PC-9 (cell line): ENCODE measurements at regions not wholly inside any gene's neighbourhood (a gene's known extent, or its start where the extent isn't known, plus 50 kb on each side); places are given as distances from the start of the nearest gene placed in this dataset.

Experiments
- BruUV-seq: library from RNA; stranded (reverse); fragments of 400-500 nt; replicated peaks from 2 replicates; lab custom pipeline; 2021; lab: Mats Ljungman, UMichigan
- CTCF ChIA-PET: fragments of 300-600 bp; sonication (Branson Sonifier 250); formaldehyde crosslinking; loops from one replicate; lab custom pipeline; 2022; ENCODE audit warnings: antibody characterized with exemption; lab: Charles Lee
- POLR2A ChIA-PET: fragments of 300-600 bp; sonication (Branson Sonifier 250); formaldehyde crosslinking; loops from one replicate; lab custom pipeline; 2022; ENCODE audit warnings: antibody characterized with exemption; ENCODE audit not compliant: unreplicated experiment; lab: Charles Lee
- DNase-seq, 2 experiments: peaks; one replicate each; pipeline versions ENCODE4 v3.0.0 to v3.0.0-alpha.2; 2015 to 2022; ENCODE audit warnings: mixed read lengths in 1 of 2
- H2AFZ ChIP-seq: fragments of 200-600 bp; sonication (generic); 2 replicates; pipeline ENCODE4 v1.8.1; 2017; ENCODE audit warnings: antibody characterized with exemption
- H3F3A ChIP-seq: fragments of 200-600 bp; sonication (generic); 2 replicates; pipeline ENCODE4 v1.8.1; 2017; ENCODE audit warnings: antibody characterized with exemption, mild to moderate bottlenecking, low read depth; ENCODE audit not compliant: insufficient read depth
- H3K27ac ChIP-seq: fragments of 200-600 bp; sonication (generic); 2 replicates; pipeline ENCODE4 v1.6.1; 2016; ENCODE audit warnings: mixed run types
- H3K27me3 ChIP-seq: fragments of 200-600 bp; sonication (generic); 2 replicates; pipeline ENCODE4 v1.6.1; 2016; ENCODE audit warnings: low read depth, mixed run types; ENCODE audit not compliant: insufficient read depth
- H3K36me3 ChIP-seq: fragments of 200-600 bp; sonication (generic); 2 replicates; pipeline ENCODE4 v1.6.1; 2016; ENCODE audit warnings: low read depth, mixed run types
- H3K4me1 ChIP-seq: fragments of 200-600 bp; sonication (generic); replicated peaks from 2 replicates; pipeline ENCODE4 v1.6.1; 2016; ENCODE audit warnings: mixed run types; ENCODE audit not compliant: insufficient read depth
- H3K4me2 ChIP-seq: fragments of 200-600 bp; sonication (generic); 2 replicates; pipeline ENCODE4 v1.6.1; 2017; ENCODE audit warnings: mixed run types
- H3K4me3 ChIP-seq: fragments of 200-600 bp; sonication (generic); 2 replicates; pipeline ENCODE4 v1.6.1; 2016; ENCODE audit warnings: mixed run types
- H3K79me2 ChIP-seq: fragments of 200-600 bp; sonication (generic); 2 replicates; pipeline ENCODE4 v1.6.1; 2017; ENCODE audit warnings: low read depth, mixed run types
- H3K9me2 ChIP-seq: fragments of 200-600 bp; sonication (generic); 2 replicates; pipeline ENCODE4 v1.8.1; 2017; ENCODE audit warnings: mild to moderate bottlenecking; ENCODE audit not compliant: insufficient read depth
- H3K9me3 ChIP-seq: fragments of 200-600 bp; sonication (generic); 2 replicates; pipeline ENCODE4 v1.8.1; 2016; ENCODE audit warnings: low read depth; ENCODE audit not compliant: insufficient read depth
- H4K20me1 ChIP-seq: fragments of 200-600 bp; sonication (generic); 2 replicates; pipeline ENCODE4 v1.8.1; 2017; ENCODE audit not compliant: insufficient read depth
- CTCF ChIP-seq: fragments of 200-600 bp; sonication (generic); conservative IDR thresholded peaks from 2 replicates; pipeline ENCODE4 v1.6.1; 2017; ENCODE audit warnings: mixed run types, antibody characterized with exemption, mild to moderate bottlenecking, moderate library complexity
- EZH2 ChIP-seq: fragments of 200-600 bp; sonication (generic); IDR thresholded peaks from 2 replicates; pipeline ENCODE4 v1.8.0; 2017; ENCODE audit warnings: antibody characterized with exemption, low read depth
- intact Hi-C: fragments of 100-400 bp; cut with micrococcal nuclease; formaldehyde crosslinking; loops from one replicate; pipeline ENCODE4 v1.10.0; 2022; ENCODE audit not compliant: unreplicated experiment

- Histone ChIP-seq H3K79me2 (no peaks in the 10 kb centered on the region), H3K4me1 (no peaks in the 10 kb centered on the region), H3K27me3 (peaks cover 17% of the 10 kb centered on the region), H2AFZ (no peak overlapping the region), H3K4me2 (no peak overlapping the region), H3K27ac (no peak overlapping the region), H3K9me2 (no peaks in the 10 kb centered on the region), H4K20me1 (no peaks in the 10 kb centered on the region), H3K4me3 (no peak overlapping the region), H3F3A (no peaks in the 10 kb centered on the region), H3K9me3 (no peaks in the 10 kb centered on the region), H3K36me3 (no peaks in the 10 kb centered on the region)
- TF ChIP-seq CTCF: no peak
- no peak for TF ChIP-seq EZH2
- BruUV-seq: no TSS peak
- POLR2A ChIA-PET: no interaction called here
- intact Hi-C loops: no loop called here
- CTCF ChIA-PET: no interaction called here
- DNase-seq: no peak
Observed at GRCh38 chr9:78778318-78778717, 481.4 kb downstream of the PSAT1 start.

GRCh38 chr9:78778861-78779374, 482.0 kb downstream of the PSAT1 start:
- Histone ChIP-seq H3K4me3 (no peak overlapping the region), H4K20me1 (no peaks in the 10 kb centered on the region), H3K27ac (no peak overlapping the region), H3K9me2 (no peaks in the 10 kb centered on the region), H3F3A (no peaks in the 10 kb centered on the region), H3K79me2 (no peaks in the 10 kb centered on the region), H3K4me2 (no peak overlapping the region), H3K9me3 (no peaks in the 10 kb centered on the region), H2AFZ (no peak overlapping the region), H3K36me3 (no peaks in the 10 kb centered on the region), H3K27me3 (peaks cover 17% of the 10 kb centered on the region), H3K4me1 (no peaks in the 10 kb centered on the region)
- DNase-seq: no peak
- intact Hi-C loops: no loop called here
- ChIA-PET CTCF (no interaction called here), POLR2A (no interaction called here)
- BruUV-seq: no TSS peak
- TF ChIP-seq EZH2: no peak
- no peak for TF ChIP-seq CTCF

GRCh38 chr9:78781681-78782080, 484.8 kb downstream of the PSAT1 start:
- H3K4me3 ChIP-seq: no peak overlapping the region
- no peak overlapping the region for H3K4me2 ChIP-seq
- H3F3A ChIP-seq: no peaks in the 10 kb centered on the region
- no peaks in the 10 kb centered on the region for H3K9me3 ChIP-seq
- H3K27me3 ChIP-seq: no peaks in the 10 kb centered on the region
- no peaks in the 10 kb centered on the region for H3K9me2 ChIP-seq
- no peaks in the 10 kb centered on the region for H3K79me2 ChIP-seq
- H3K36me3 ChIP-seq: no peaks in the 10 kb centered on the region
- H3K27ac ChIP-seq: no peak overlapping the region
- no peak overlapping the region for H2AFZ ChIP-seq
- ChIA-PET CTCF (no interaction called here), POLR2A (no interaction called here)
- no peaks in the 10 kb centered on the region for H3K4me1 ChIP-seq
- BruUV-seq: no TSS peak
- no peaks in the 10 kb centered on the region for H4K20me1 ChIP-seq
- intact Hi-C loops: no loop called here
- DNase-seq: no peak
- TF ChIP-seq CTCF: no peak
- no peak for TF ChIP-seq EZH2
